ENCODE measurements at regions not wholly inside any gene's neighbourhood (a gene's known extent, or its start where the extent isn't known, plus 50 kb on each side); places are given as distances from the start of the nearest gene placed in this dataset.

DNA sequence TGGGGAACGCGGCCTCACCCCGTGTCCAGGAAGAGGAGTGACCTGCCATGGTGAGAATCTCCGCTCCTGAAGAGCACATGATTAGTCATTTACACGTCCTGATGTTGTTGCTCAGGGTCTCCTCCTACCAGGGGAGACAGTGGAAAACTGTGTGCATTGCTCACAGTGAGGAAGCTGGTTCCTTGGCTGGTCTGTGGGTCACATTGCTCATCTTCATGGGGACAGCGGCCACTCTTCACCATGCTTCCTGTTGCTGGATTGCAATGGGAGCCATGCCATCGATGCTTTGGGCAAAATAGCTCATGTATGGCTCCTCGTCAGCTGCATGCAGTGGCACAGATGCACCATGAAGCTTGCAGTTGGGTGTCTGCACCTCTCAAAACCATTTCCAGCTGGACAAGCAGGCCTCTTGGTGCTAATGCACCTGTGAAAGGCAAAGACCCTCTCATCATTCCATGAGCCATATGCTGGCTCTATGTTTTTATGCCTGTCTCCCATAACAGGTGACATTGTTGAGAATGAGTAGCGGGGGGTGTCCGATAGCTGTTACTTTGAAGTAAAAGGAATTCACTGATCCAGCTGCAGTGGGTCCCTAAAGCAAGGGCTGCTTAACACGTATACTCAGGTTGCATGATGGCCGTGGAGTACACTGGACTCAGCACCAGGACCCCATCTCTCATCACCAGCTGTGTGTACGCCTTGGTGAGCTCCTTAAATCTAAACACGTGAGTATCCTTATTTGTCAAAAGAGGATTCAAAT, 135.0 kb upstream of the ALKAL2 start:
- H3K4ac ChIP-seq (ENCODE audit: low read depth, low read length) = no peak overlapping the region

GRCh38 chr2:421406-421805, 133.5 kb upstream of the ALKAL2 start:
- no peaks in the 10 kb centered on the region for H3K79me1 ChIP-seq (ENCODE audit: low read length)
- no peak overlapping the region for H4K8ac ChIP-seq (ENCODE audit: low read depth, low read length)
- no peak overlapping the region for H2BK15ac ChIP-seq (replicated peaks; ENCODE audit: low read depth)
- no peak overlapping the region for H2AK5ac ChIP-seq (ENCODE audit: low read length)
- no peaks in the 10 kb centered on the region for H3K36me3 ChIP-seq (ENCODE audit: control insufficient read depth, insufficient read depth, low read length)
- no peak overlapping the region for H3K27ac ChIP-seq (ENCODE audit: low read depth, low read length)
- no peaks in the 10 kb centered on the region for H3K79me2 ChIP-seq (ENCODE audit: control insufficient read depth, insufficient read depth, low read length)
- no peak overlapping the region for H2BK120ac ChIP-seq (ENCODE audit: low read depth, low read length)
- no peak overlapping the region for H3K4me3 ChIP-seq (ENCODE audit: low read length)
- H3K27me3 ChIP-seq (ENCODE audit: insufficient read depth, low read length, poor library complexity) = no peaks in the 10 kb centered on the region
- no CpG with 5 or more reads among the region's 14 CpGs for WGBS (ENCODE audit: extremely low coverage, insufficient coverage, low lambda C conversion rate)
- H3K18ac ChIP-seq (ENCODE audit: low read length) = no peak overlapping the region
- DNase-seq = no peak
- no peak overlapping the region for H2BK5ac ChIP-seq (ENCODE audit: low read length)
- H3K9ac ChIP-seq (ENCODE audit: low read length) = no peak overlapping the region
- no peak overlapping the region for H3K4ac ChIP-seq (ENCODE audit: low read depth, low read length)
- H3K4me2 ChIP-seq (ENCODE audit: low read length) = no peak overlapping the region
- H3K23ac ChIP-seq (ENCODE audit: low read length) = no peak overlapping the region
- no peak overlapping the region for H3K56ac ChIP-seq (ENCODE audit: low read length)
- no peak overlapping the region for H4K5ac ChIP-seq (ENCODE audit: low read length)
- peaks cover 1% of the 10 kb centered on the region for H3K4me1 ChIP-seq (ENCODE audit: control insufficient read depth, low read depth, low read length)

More for the DNA sequence above, 135.0 kb upstream of the ALKAL2 start:
- no peak overlapping the region for H3K4me2 ChIP-seq (ENCODE audit: low read length)
- no peaks in the 10 kb centered on the region for H3K79me2 ChIP-seq (ENCODE audit: control insufficient read depth, insufficient read depth, low read length)
- H2BK15ac ChIP-seq (replicated peaks; ENCODE audit: low read depth) = no peak overlapping the region
- no peaks in the 10 kb centered on the region for H3K79me1 ChIP-seq (ENCODE audit: low read length)
- peaks cover 1% of the 10 kb centered on the region for H3K4me1 ChIP-seq (ENCODE audit: control insufficient read depth, low read depth, low read length)
- no peaks in the 10 kb centered on the region for H3K36me3 ChIP-seq (ENCODE audit: control insufficient read depth, insufficient read depth, low read length)
- WGBS (ENCODE audit: extremely low coverage, insufficient coverage, low lambda C conversion rate) = no CpG with 5 or more reads among the region's 14 CpGs
- no peak overlapping the region for H3K4me3 ChIP-seq (ENCODE audit: low read length)
- H4K5ac ChIP-seq (ENCODE audit: low read length) = no peak overlapping the region
- no peak overlapping the region for H3K9ac ChIP-seq (ENCODE audit: low read length)
- no peaks in the 10 kb centered on the region for H3K27me3 ChIP-seq (ENCODE audit: insufficient read depth, low read length, poor library complexity)
- no peak overlapping the region for H2BK120ac ChIP-seq (ENCODE audit: low read depth, low read length)
- H3K56ac ChIP-seq (ENCODE audit: low read length) = no peak overlapping the region
- no peak overlapping the region for H3K23ac ChIP-seq (ENCODE audit: low read length)
- H3K18ac ChIP-seq (ENCODE audit: low read length) = no peak overlapping the region
- no peak overlapping the region for H3K27ac ChIP-seq (ENCODE audit: low read depth, low read length)
- H2BK5ac ChIP-seq (ENCODE audit: low read length) = no peak overlapping the region
- H2AK5ac ChIP-seq (ENCODE audit: low read length) = no peak overlapping the region
- no peak for DNase-seq
- H4K8ac ChIP-seq (ENCODE audit: low read depth, low read length) = no peak overlapping the region

DNA sequence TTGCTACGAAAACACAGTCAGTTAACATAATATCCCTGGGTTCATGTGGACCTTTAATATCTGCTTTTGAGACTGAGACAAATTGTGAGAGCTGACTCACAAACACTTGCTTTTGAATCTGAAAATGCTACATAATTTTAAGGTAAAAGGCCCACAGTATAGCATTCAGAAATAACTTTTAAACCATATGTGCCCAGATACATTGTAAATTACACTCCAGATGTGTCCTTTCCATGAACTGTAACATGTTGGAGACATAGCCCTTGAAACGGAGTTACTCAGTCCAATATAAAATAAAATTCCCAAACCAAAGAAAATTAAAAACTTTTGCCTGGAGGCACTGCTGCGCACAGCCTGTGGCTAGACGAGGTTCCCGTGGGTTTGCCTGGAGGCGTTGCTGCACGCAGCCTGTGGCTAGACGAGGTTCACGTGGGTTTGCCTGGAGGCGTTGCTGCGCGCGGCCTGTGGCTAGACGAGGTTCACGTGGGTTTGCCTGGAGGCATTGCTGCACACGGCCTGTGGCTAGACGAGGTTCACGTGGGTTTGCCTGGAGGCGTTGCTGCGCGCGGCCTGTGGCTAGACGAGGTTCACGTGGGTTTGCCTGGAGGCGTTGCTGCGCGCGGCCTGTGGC, 131.9 kb upstream of the ALKAL2 start:
- Histone ChIP-seq H3K4ac (ENCODE audit: low read depth, low read length) (no peak overlapping the region), H3K36me3 (ENCODE audit: control insufficient read depth, insufficient read depth, low read length) (no peaks in the 10 kb centered on the region), H3K4me3 (ENCODE audit: low read length) (no peak overlapping the region), H2BK15ac (replicated peaks; ENCODE audit: low read depth) (no peak overlapping the region), H2BK120ac (ENCODE audit: low read depth, low read length) (no peak overlapping the region), H2BK5ac (ENCODE audit: low read length) (no peak overlapping the region), H3K4me2 (ENCODE audit: low read length) (no peak overlapping the region), H3K56ac (ENCODE audit: low read length) (no peak overlapping the region), H3K4me1 (ENCODE audit: control insufficient read depth, low read depth, low read length) (no peaks in the 10 kb centered on the region), H3K79me1 (ENCODE audit: low read length) (no peaks in the 10 kb centered on the region), H3K18ac (ENCODE audit: low read length) (no peak overlapping the region), H4K8ac (ENCODE audit: low read depth, low read length) (no peak overlapping the region), H3K27ac (ENCODE audit: low read depth, low read length) (no peak overlapping the region), H2AK5ac (ENCODE audit: low read length) (no peak overlapping the region), H3K27me3 (ENCODE audit: insufficient read depth, low read length, poor library complexity) (no peaks in the 10 kb centered on the region), H3K9ac (ENCODE audit: low read length) (no peak overlapping the region), H3K23ac (ENCODE audit: low read length) (no peak overlapping the region), H3K79me2 (ENCODE audit: control insufficient read depth, insufficient read depth, low read length) (no peaks in the 10 kb centered on the region), H4K5ac (ENCODE audit: low read length) (no peak overlapping the region)
- no peak for DNase-seq
- WGBS (ENCODE audit: extremely low coverage, insufficient coverage, low lambda C conversion rate) = no CpG with 5 or more reads among the region's 28 CpGs

- no peak overlapping the region for H4K8ac ChIP-seq (ENCODE audit: low read depth, low read length)
- H2BK5ac ChIP-seq (ENCODE audit: low read length) = no peak overlapping the region
- no peak overlapping the region for H3K4ac ChIP-seq (ENCODE audit: low read depth, low read length)
- no peak overlapping the region for H3K9ac ChIP-seq (ENCODE audit: low read length)
- no peak overlapping the region for H2AK5ac ChIP-seq (ENCODE audit: low read length)
- H3K27me3 ChIP-seq (ENCODE audit: insufficient read depth, low read length, poor library complexity) = no peaks in the 10 kb centered on the region
- H3K4me3 ChIP-seq (ENCODE audit: low read length) = no peak overlapping the region
- no peak overlapping the region for H4K5ac ChIP-seq (ENCODE audit: low read length)
- H2BK120ac ChIP-seq (ENCODE audit: low read depth, low read length) = no peak overlapping the region
- H3K23ac ChIP-seq (ENCODE audit: low read length) = no peak overlapping the region
- DNase-seq = no peak
- H3K79me2 ChIP-seq (ENCODE audit: control insufficient read depth, insufficient read depth, low read length) = no peaks in the 10 kb centered on the region
- H2BK15ac ChIP-seq (replicated peaks; ENCODE audit: low read depth) = no peak overlapping the region
- H3K4me2 ChIP-seq (ENCODE audit: low read length) = no peak overlapping the region
- no peaks in the 10 kb centered on the region for H3K4me1 ChIP-seq (ENCODE audit: control insufficient read depth, low read depth, low read length)
- no peaks in the 10 kb centered on the region for H3K36me3 ChIP-seq (ENCODE audit: control insufficient read depth, insufficient read depth, low read length)
- H3K18ac ChIP-seq (ENCODE audit: low read length) = no peak overlapping the region
- H3K79me1 ChIP-seq (ENCODE audit: low read length) = no peaks in the 10 kb centered on the region
- no peak overlapping the region for H3K56ac ChIP-seq (ENCODE audit: low read length)
- H3K27ac ChIP-seq (ENCODE audit: low read depth, low read length) = no peak overlapping the region
- no CpG with 5 or more reads among the region's 5 CpGs for WGBS (ENCODE audit: extremely low coverage, insufficient coverage, low lambda C conversion rate)
These were observed 129.8 kb upstream of the ALKAL2 start for GRCh38 chr2:417662-418061.

DNA sequence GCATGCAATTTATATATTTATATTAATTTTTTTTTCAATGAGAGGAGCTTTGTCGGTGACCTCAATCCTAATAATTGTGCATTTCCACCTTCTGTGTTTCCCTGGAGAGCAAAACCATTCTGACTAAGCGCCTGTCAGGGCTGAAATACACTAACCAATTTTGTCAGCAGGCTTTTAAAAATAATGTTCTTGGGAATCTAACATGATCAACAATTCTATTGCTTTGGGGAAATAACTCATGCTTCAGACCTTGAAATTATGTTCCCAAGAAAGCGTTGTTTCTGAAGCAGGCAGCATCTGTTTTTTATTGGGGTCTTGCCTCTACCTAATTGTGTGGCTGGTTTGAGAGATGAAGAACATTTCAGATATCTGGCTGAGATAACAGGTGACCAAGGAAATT, 129.1 kb upstream of the ALKAL2 start:
- WGBS (ENCODE audit: extremely low coverage, insufficient coverage, low lambda C conversion rate) = no CpG with 5 or more reads among the region's 3 CpGs
- no peak for DNase-seq

More for the DNA sequence above, 129.1 kb upstream of the ALKAL2 start:
- no peak overlapping the region for H3K9ac ChIP-seq (ENCODE audit: low read length)
- H3K56ac ChIP-seq (ENCODE audit: low read length) = no peak overlapping the region
- H4K8ac ChIP-seq (ENCODE audit: low read depth, low read length) = no peak overlapping the region
- H3K36me3 ChIP-seq (ENCODE audit: control insufficient read depth, insufficient read depth, low read length) = no peaks in the 10 kb centered on the region
- H3K79me1 ChIP-seq (ENCODE audit: low read length) = no peaks in the 10 kb centered on the region
- no peak overlapping the region for H3K23ac ChIP-seq (ENCODE audit: low read length)
- no peak overlapping the region for H2BK15ac ChIP-seq (replicated peaks; ENCODE audit: low read depth)
- no peak overlapping the region for H2AK5ac ChIP-seq (ENCODE audit: low read length)
- no peak overlapping the region for H3K4me3 ChIP-seq (ENCODE audit: low read length)
- no peak overlapping the region for H3K4me2 ChIP-seq (ENCODE audit: low read length)
- no peak overlapping the region for H3K4ac ChIP-seq (ENCODE audit: low read depth, low read length)
- no peak overlapping the region for H2BK5ac ChIP-seq (ENCODE audit: low read length)
- H3K79me2 ChIP-seq (ENCODE audit: control insufficient read depth, insufficient read depth, low read length) = no peaks in the 10 kb centered on the region
- H4K5ac ChIP-seq (ENCODE audit: low read length) = no peak overlapping the region
- no peak overlapping the region for H3K18ac ChIP-seq (ENCODE audit: low read length)
- no peak overlapping the region for H3K27ac ChIP-seq (ENCODE audit: low read depth, low read length)
- H2BK120ac ChIP-seq (ENCODE audit: low read depth, low read length) = no peak overlapping the region
- no peaks in the 10 kb centered on the region for H3K4me1 ChIP-seq (ENCODE audit: control insufficient read depth, low read depth, low read length)
- no peaks in the 10 kb centered on the region for H3K27me3 ChIP-seq (ENCODE audit: insufficient read depth, low read length, poor library complexity)

Measured in mesendoderm (in vitro differentiated cells).